Stimulated activated CD4-positive, alpha-beta T cell treated with anti-CD3 and anti-CD28 coated beads, Interleukin-15, amount 100 ng/mL, for 48 hours (primary cell): ENCODE measurements at regions not wholly inside any gene's neighbourhood (a gene's known extent, or its start where the extent isn't known, plus 50 kb on each side); places are given as distances from the start of the nearest gene placed in this dataset.
"Not testable (repeated sequence)": the region's sequence is repeated elsewhere in the genome, so short reads cannot be mapped to it uniquely, and the experiment has no call there.

Experiments used
- DNase-seq, 2 donors: peaks; one replicate each; pipeline ENCODE4 v3.0.0-alpha.2; 2020; ENCODE audit warnings: low read depth in 2 of 2

- no peak for DNase-seq
Observed at GRCh38 chr12:89882792-89883191, 174.2 kb upstream of the ATP2B1 start.

GRCh38 chr12:89882050-89882449, 173.4 kb upstream of the ATP2B1 start:
- no peak for DNase-seq

DNA sequence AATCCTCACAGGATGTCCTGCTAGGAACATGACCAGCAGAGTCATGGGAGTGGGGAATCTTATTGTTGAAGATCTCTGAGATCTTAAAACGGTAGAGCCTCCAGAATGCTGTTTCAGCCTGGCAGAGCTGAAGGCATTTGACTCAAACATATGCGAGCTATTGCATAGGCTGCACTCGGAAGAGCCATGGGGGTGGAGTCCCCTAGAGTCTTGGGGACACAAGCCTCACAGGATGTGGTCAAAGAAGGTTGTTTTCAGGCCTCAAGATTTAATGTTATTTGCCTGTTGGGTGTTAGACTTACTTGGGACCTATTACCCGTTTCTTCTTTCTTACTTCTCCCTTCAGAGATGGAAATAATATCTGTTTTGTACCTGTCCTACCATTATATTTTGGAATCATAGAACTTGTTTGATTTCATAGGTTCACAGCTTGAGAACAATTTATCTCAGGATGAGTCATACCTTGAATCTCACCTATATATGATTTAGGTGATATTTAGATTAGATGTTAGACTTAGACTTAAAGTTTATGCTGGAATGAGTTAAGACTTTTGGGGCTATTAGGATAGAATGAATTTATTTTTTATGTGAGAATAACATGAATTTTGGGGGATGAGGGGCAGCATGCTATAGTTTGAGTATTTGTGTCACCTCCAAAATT, 172.2 kb upstream of the ATP2B1 start:
- DNase-seq = no peak

- no peak for DNase-seq
Observed at GRCh38 chr12:89879766-89880165, 171.1 kb upstream of the ATP2B1 start.

- DNase-seq = no peak
Observed at GRCh38 chr12:89878950-89879349, 170.3 kb upstream of the ATP2B1 start.

- DNase-seq = no peak
Observed at GRCh38 chr12:89878327-89878726, 169.7 kb upstream of the ATP2B1 start.

GRCh38 chr12:89877671-89878070, 169.0 kb upstream of the ATP2B1 start:
- DNase-seq = no peak

DNA sequence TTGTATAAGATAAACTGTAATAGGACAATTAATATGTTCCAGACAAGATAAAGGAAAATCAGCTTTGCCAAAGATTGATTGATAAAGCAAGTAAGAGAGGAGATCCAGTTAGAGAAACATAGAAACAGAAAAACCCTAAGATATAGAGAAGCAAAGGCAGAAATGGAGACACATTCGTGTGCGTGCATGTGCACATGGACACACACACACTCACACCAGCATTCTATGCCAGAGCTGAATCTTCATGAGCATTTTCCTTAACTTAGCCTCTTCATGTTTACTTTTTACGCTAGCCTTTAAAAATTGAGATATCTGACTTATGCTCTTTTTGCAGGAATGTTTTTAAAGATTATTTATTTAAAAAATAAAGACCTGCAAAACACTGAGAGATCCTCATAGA, 168.5 kb upstream of the ATP2B1 start:
- DNase-seq = no peak

DNA sequence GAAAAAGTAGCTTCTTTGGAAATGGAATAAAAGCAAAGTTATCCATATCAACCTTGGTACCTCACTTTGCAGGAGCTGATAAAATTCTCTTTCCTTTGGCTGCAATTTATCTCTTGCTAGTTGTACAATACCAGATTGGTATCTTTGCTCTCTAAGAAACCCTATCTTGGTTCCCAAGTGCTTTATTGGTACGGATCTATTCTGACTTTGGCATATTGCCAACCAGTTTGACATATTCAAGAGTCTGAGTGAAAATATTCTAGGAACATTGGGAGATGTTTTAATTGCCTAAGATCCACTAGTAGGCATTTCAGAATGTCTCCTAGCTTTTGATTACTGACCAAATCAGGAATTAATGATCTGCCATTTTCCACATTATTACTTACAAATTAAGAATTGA, 167.2 kb upstream of the ATP2B1 start:
- no peak for DNase-seq

GRCh38 chr12:89875225-89875624, 166.6 kb upstream of the ATP2B1 start:
- DNase-seq = no peak

- DNase-seq = no peak
Observed at GRCh38 chr12:89874146-89874545, 165.5 kb upstream of the ATP2B1 start.

DNA sequence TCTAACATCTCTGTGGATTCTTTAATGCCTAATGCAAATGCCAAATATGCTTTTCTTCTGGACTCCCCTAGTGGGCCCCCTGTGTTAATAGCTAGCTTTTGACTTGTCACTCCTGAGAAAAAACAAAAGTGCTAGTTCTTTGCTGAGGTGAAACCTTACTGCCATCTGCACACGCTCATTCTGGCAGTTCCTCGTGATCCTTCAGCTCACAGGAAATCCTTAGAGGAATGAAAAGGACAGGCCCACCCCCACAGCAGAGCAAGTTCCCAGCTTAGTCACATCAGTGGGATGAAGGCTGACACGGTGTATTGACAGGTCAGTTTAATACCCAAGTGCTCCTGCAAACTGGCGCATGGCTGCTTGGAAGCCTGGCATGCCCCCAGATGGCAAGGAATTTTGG, 165.1 kb upstream of the ATP2B1 start:
- no peak for DNase-seq

GRCh38 chr12:89872922-89873630, 164.4 kb upstream of the ATP2B1 start:
- no peak for DNase-seq

DNA sequence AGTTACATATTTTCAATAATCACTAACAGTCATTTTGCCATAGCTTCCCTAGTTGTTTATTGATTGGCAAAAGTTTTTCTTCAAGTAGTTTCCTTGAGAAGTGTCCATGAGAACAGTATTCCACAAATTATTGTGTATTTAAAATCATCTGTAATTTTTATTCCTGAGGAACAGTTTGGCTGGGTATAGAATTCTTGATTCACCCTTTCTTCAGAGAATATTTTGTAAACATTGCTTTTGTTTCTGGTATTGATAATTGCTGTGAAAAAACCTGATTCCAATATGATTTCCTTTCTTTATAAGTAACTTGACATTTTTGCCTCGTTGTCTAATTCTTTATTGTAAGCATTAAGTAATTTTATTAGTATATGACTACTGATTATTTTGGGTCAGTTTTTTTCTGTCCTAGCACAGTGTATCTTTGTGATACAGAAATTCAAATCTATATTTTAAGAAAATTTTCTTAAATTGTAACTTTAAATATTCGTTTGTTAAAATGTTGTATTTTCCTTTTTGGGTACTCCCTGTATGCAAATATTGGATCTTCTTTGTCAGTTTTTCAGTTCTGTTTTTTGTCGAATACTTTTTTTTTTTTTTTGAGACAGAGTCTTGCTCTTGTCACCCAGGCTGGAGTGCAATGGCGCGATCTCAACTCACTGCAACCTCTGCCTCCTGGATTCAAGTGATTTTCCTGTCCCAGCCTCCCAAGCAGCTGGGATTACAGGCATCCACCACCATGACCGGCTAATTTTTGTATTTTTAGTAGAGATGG, 162.0 kb upstream of the ATP2B1 start:
- DNase-seq = no peak

GRCh38 chr12:89867611-89868010, 159.0 kb upstream of the ATP2B1 start:
- DNase-seq = not testable (repeated sequence)

GRCh38 chr12:89864411-89864810, 155.8 kb upstream of the ATP2B1 start:
- no peak for DNase-seq

DNA sequence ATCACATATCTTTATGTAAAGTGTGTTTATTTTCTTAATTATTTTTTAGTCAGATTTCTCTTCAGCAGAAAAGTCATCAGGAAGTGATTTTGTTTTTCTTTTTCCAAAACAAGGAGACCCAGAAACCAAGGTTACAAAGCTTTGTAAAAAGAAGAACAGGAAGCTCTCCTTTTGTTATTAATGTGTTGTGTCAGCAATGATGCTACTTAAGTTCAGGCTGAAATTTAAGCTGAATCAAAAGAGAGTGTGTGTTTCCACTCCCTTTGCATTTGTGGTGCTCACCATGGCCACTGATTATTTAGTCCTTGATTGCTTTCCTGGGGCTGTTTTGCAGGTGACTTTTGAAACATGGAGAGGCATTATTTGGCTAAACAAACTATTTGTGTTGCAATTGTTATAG, 155.3 kb upstream of the ATP2B1 start:
- DNase-seq = no peak

DNA sequence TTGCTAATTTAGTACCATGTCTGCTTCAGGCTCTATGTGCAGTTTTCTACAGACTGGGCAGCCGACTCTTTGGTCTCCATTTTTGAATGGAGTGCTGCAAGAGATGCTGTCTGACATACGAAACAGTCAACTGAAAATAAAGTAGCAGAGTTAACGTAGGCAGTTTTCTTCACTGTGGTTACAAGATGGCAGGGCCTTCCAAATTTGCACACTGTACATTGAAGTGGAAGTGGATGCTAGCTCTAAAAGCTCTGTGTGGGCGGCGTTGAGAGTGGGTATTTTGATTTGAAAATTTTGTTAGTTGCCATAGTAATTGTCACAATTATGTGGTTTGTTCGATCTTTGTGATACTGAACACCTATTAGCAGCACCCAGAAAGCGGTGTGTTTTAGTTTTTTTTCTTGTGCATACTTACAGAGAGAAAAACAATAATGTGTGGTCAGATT, 154.9 kb upstream of the ATP2B1 start:
- peak; percentile 40 to 41 for DNase-seq

DNA sequence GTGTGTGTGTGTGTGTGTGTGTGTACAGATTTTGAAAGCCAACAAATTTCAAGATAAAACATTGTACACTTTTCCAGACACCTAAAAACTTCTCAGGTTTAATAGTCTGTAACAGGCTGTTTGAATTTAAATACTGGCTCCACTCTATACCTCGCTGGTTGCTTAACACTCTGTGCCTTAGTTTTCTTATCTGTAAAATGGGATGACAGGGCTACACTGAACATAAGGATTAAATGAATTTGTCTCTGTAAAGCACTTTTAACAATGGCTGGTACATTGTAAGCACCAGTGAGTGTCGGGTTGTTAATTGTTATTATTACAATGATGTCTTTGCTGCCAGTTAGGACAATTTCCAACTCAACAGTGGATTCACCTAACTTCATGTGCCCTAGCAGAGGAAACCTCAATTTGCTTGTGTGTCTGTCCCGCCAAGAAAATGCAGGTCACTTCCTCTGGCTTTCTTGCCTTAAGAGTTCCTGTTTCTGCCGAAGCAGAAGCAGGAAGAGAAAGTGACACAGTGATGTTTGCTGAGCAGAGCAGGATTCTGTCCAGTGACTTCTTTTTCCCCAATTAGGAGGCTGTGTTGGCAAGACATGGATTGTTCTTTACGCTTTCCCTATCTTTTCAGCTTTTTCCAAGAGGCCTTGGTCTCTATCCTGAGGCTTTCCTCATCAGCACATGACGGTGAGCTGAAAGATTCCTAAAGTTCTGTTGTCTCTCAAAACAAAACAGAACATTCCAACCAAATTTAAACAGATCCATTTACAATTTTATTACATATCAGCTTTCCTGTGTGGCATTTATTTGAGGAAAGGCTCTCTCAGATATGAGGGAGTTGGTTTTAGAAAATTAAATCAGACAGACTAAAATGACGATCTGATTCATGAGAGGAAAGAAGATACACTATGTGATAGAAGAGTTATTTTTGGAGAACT, 154.1 kb upstream of the ATP2B1 start:
- DNase-seq = no peak

GRCh38 chr12:89861086-89861485, 152.4 kb upstream of the ATP2B1 start:
- DNase-seq = no peak

GRCh38 chr12:89859508-89860220, 151.0 kb upstream of the ATP2B1 start:
- DNase-seq = no peak
